Immature natural killer cell (primary cell): ENCODE measurements at regions not wholly inside any gene's neighbourhood (a gene's known extent, or its start where the extent isn't known, plus 50 kb on each side); places are given as distances from the start of the nearest gene placed in this dataset.

ENCODE experiments used
- DNase-seq, 3 donors: peaks; one replicate each; pipeline ENCODE4 v3.0.0; 2022; ENCODE audit warnings: mixed read lengths in 1 of 3
- H3K27ac Mint-ChIP-seq, 6 donors: one replicate each; pipeline ENCODE4 v1.8.0; 2020; ENCODE audit warnings: mixed read lengths in 6 of 6, mild to moderate bottlenecking in 5 of 6, inconsistent platforms in 4 of 6, moderate library complexity in 3 of 6
- H3K27me3 Mint-ChIP-seq, 3 donors: one replicate each; pipeline ENCODE4 v1.8.0; 2020 to 2021; ENCODE audit warnings: low read depth in 3 of 3, mild to moderate bottlenecking in 3 of 3, mixed read lengths in 3 of 3, moderate library complexity in 3 of 3, inconsistent platforms in 1 of 3
- H3K36me3 Mint-ChIP-seq, 3 donors: one replicate each; pipeline ENCODE4 v1.8.0; 2020; ENCODE audit warnings: mixed read lengths in 3 of 3, inconsistent platforms in 2 of 3, mild to moderate bottlenecking in 2 of 3
- H3K4me1 Mint-ChIP-seq, 2 donors: one replicate each; pipeline ENCODE4 v1.8.0; 2020; ENCODE audit warnings: inconsistent platforms in 2 of 2, mild to moderate bottlenecking in 2 of 2, mixed read lengths in 2 of 2, moderate library complexity in 1 of 2
- H3K4me3 Mint-ChIP-seq, 5 donors: one replicate each; pipeline ENCODE4 v1.8.0; 2020; ENCODE audit warnings: mild to moderate bottlenecking in 5 of 5, mixed read lengths in 5 of 5, inconsistent platforms in 3 of 5, moderate library complexity in 3 of 5
- H3K9me3 Mint-ChIP-seq, 6 donors: one replicate each; pipeline ENCODE4 v1.8.0; 2020; ENCODE audit warnings: mild to moderate bottlenecking in 6 of 6, mixed read lengths in 6 of 6, inconsistent platforms in 4 of 6, moderate library complexity in 3 of 6

- Mint-ChIP-seq H3K36me3 (peaks cover 0 to 3% (median 0%) of the 10 kb centered on the region in 3 donors), H3K4me1 (peaks cover 3 to 5% of the 10 kb centered on the region in 2 donors)
These were observed 54.6 kb upstream of the ZNF32 start for GRCh38 chr10:43703286-43703685.

GRCh38 chr10:43702936-43703281 is 54.2 kb upstream of the ZNF32 start:
- peaks cover 5 to 6% of the 10 kb centered on the region in 2 donors for H3K4me1 Mint-ChIP-seq
- no peaks in the 10 kb centered on the region for H3K9me3 Mint-ChIP-seq
- peaks cover 0 to 10% (median 3%) of the 10 kb centered on the region in 3 donors for H3K27me3 Mint-ChIP-seq
- no peak for DNase-seq
- H3K36me3 Mint-ChIP-seq, result peaks cover 0 to 3% (median 0%) of the 10 kb centered on the region in 3 donors
- no peak overlapping the region for H3K4me3 Mint-ChIP-seq
- H3K27ac Mint-ChIP-seq, result no peak overlapping the region

More at GRCh38 chr10:43703286-43703685, 54.6 kb upstream of the ZNF32 start:
- peaks cover 0 to 10% (median 3%) of the 10 kb centered on the region in 3 donors for H3K27me3 Mint-ChIP-seq
- no peak overlapping the region for H3K27ac Mint-ChIP-seq
- H3K4me3 Mint-ChIP-seq, result no peak overlapping the region
- DNase-seq, result no peak
- H3K9me3 Mint-ChIP-seq, result no peaks in the 10 kb centered on the region

- H3K27ac Mint-ChIP-seq, result no peak overlapping the region
- no peak for DNase-seq
- no peak overlapping the region for H3K4me3 Mint-ChIP-seq
- peaks cover 0 to 3% (median 0%) of the 10 kb centered on the region in 3 donors for H3K36me3 Mint-ChIP-seq
- H3K9me3 Mint-ChIP-seq, result no peaks in the 10 kb centered on the region
- H3K27me3 Mint-ChIP-seq, result peaks cover 0 to 10% (median 3%) of the 10 kb centered on the region in 3 donors
- H3K4me1 Mint-ChIP-seq, result peaks cover 5 to 6% of the 10 kb centered on the region in 2 donors
These were observed 53.7 kb upstream of the ZNF32 start for GRCh38 chr10:43702213-43702935.

GRCh38 chr10:43701295-43701694 is 52.6 kb upstream of the ZNF32 start:
- no peak for DNase-seq
- H3K36me3 Mint-ChIP-seq, result peaks cover 0 to 3% (median 0%) of the 10 kb centered on the region in 3 donors
- H3K4me1 Mint-ChIP-seq, result peaks cover 5 to 6% of the 10 kb centered on the region in 2 donors

GRCh38 chr10:43700306-43700705 is 51.6 kb upstream of the ZNF32 start:
- no peak overlapping the region for H3K27ac Mint-ChIP-seq
- peaks cover 5 to 6% of the 10 kb centered on the region in 2 donors for H3K4me1 Mint-ChIP-seq
- H3K4me3 Mint-ChIP-seq, result no peak overlapping the region
- no peak for DNase-seq
- no peaks in the 10 kb centered on the region for H3K36me3 Mint-ChIP-seq
- H3K27me3 Mint-ChIP-seq, result peaks cover 0 to 10% (median 3%) of the 10 kb centered on the region in 3 donors
- no peaks in the 10 kb centered on the region for H3K9me3 Mint-ChIP-seq

More at GRCh38 chr10:43701295-43701694, 52.6 kb upstream of the ZNF32 start:
- Mint-ChIP-seq H3K9me3 (no peaks in the 10 kb centered on the region), H3K27ac (no peak overlapping the region), H3K27me3 (peaks cover 0 to 10% (median 3%) of the 10 kb centered on the region in 3 donors), H3K4me3 (no peak overlapping the region)

GRCh38 chr10:43699516-43699915 is 50.8 kb upstream of the ZNF32 start:
- Mint-ChIP-seq H3K4me3 (no peak overlapping the region), H3K36me3 (no peaks in the 10 kb centered on the region), H3K4me1 (peaks cover 5 to 6% of the 10 kb centered on the region in 2 donors), H3K27ac (no peak overlapping the region), H3K27me3 (peaks cover 0 to 10% (median 1%) of the 10 kb centered on the region in 3 donors), H3K9me3 (no peaks in the 10 kb centered on the region)
- DNase-seq, result no peak
